WTC11 (cell line): ENCODE measurements at regions not wholly inside any gene's neighbourhood (a gene's known extent, or its start where the extent isn't known, plus 50 kb on each side); places are given as distances from the start of the nearest gene placed in this dataset.

Experiments
- ATAC-seq: fragments of 200-7000 bp; cut with Tn5 transposase; 2 replicates; pipeline ENCODE4 v1.10.0; 2021; ENCODE audit warnings: mild to moderate bottlenecking, moderate library complexity
- CTCF ChIA-PET: fragments of 300-600 bp; sonication (Branson Sonifier 250); formaldehyde crosslinking; loops from one replicate; lab custom pipeline; 2021; ENCODE audit warnings: antibody characterized with exemption; lab: Charles Lee
- POLR2A ChIA-PET: fragments of 350-600 bp; sonication (Branson Sonifier 250); formaldehyde crosslinking; loops from one replicate; lab custom pipeline; 2021; ENCODE audit warnings: antibody characterized with exemption; lab: Charles Lee
- DNase-seq: peaks from one replicate; pipeline ENCODE4 v3.0.0; 2021; ENCODE audit warnings: low spot score
- H3K27ac Mint-ChIP-seq: 2 replicates; pipeline ENCODE4 v1.8.0; 2021; ENCODE audit warnings: mixed read lengths
- H3K27me3 Mint-ChIP-seq: 2 replicates; pipeline ENCODE4 v1.8.0; 2021; ENCODE audit warnings: low read depth, mild to moderate bottlenecking, moderate library complexity, mixed read lengths
- H3K36me3 Mint-ChIP-seq: 2 replicates; pipeline ENCODE4 v1.8.0; 2021; ENCODE audit warnings: mixed read lengths
- H3K4me1 Mint-ChIP-seq: 2 replicates; pipeline ENCODE4 v1.8.0; 2022; ENCODE audit warnings: mixed read lengths
- H3K4me3 Mint-ChIP-seq: 2 replicates; pipeline ENCODE4 v1.8.0; 2021; ENCODE audit warnings: mild to moderate bottlenecking, moderate library complexity, mixed read lengths
- H3K9me3 Mint-ChIP-seq: 2 replicates; pipeline ENCODE4 v1.8.0; 2021; ENCODE audit warnings: mixed read lengths
- ATF2 ChIP-seq: sonication (generic); formaldehyde crosslinking; IDR thresholded peaks from 2 replicates; pipeline ENCODE4 v1.8.1; 2022; ENCODE audit warnings: low read depth, missing genetic modification reagents, borderline replicate concordance
- ATF3 ChIP-seq: sonication (generic); formaldehyde crosslinking; conservative IDR thresholded peaks from 2 replicates; pipeline ENCODE4 v1.8.1; 2022; ENCODE audit warnings: mild to moderate bottlenecking, missing genetic modification reagents
- CREB1 ChIP-seq: sonication (generic); formaldehyde crosslinking; IDR thresholded peaks from 2 replicates; pipeline ENCODE4 v1.8.0; 2023; ENCODE audit warnings: mild to moderate bottlenecking, missing genetic modification reagents
- E2F5 ChIP-seq: sonication (generic); formaldehyde crosslinking; IDR thresholded peaks from 2 replicates; pipeline ENCODE4 v1.8.1; 2022; ENCODE audit warnings: mild to moderate bottlenecking, moderate library complexity, missing genetic modification reagents
- ELF4 ChIP-seq: sonication (generic); formaldehyde crosslinking; IDR thresholded peaks from 2 replicates; pipeline ENCODE4 v1.8.1; 2022; ENCODE audit warnings: low read depth, mild to moderate bottlenecking, moderate library complexity, missing genetic modification reagents
- FOXJ3 ChIP-seq: sonication (generic); formaldehyde crosslinking; IDR thresholded peaks from 2 replicates; pipeline ENCODE4 v1.9.0; 2021; ENCODE audit warnings: missing genetic modification reagents, mild to moderate bottlenecking, borderline replicate concordance
- FOXK1 ChIP-seq: sonication (generic); formaldehyde crosslinking; IDR thresholded peaks from 2 replicates; pipeline ENCODE4 v1.8.0; 2022; ENCODE audit warnings: mild to moderate bottlenecking, moderate library complexity, missing genetic modification reagents
- GTF2I ChIP-seq: fragments of 250-450 bp; sonication (Bioruptor Pico); conservative IDR thresholded peaks from 2 replicates; pipeline ENCODE4 v1.4.0; 2021; ENCODE audit warnings: mild to moderate bottlenecking
- JUN ChIP-seq: sonication (generic); formaldehyde crosslinking; IDR thresholded peaks from 2 replicates; pipeline ENCODE4 v1.8.0; 2023; ENCODE audit warnings: mild to moderate bottlenecking, missing genetic modification reagents
- MAX ChIP-seq: sonication (generic); formaldehyde crosslinking; IDR thresholded peaks from 2 replicates; pipeline ENCODE4 v1.8.0; 2022; ENCODE audit warnings: mild to moderate bottlenecking, missing genetic modification reagents
- MXD4 ChIP-seq: fragments of 250-450 bp; sonication (Bioruptor Pico); IDR thresholded peaks from 2 replicates; pipeline ENCODE4 v1.8.0; 2021; ENCODE audit warnings: mild to moderate bottlenecking, moderate library complexity, borderline replicate concordance
- NFATC4 ChIP-seq: fragments of 250-450 bp; sonication (Bioruptor Pico); IDR thresholded peaks from 2 replicates; pipeline ENCODE4 v1.9.0; 2021; ENCODE audit warnings: mild to moderate bottlenecking
- NR1H2 ChIP-seq: sonication (generic); formaldehyde crosslinking; IDR thresholded peaks from 2 replicates; pipeline ENCODE4 v1.9.0; 2021; ENCODE audit warnings: mild to moderate bottlenecking, moderate library complexity, missing genetic modification reagents
- PRDM15 ChIP-seq: sonication (generic); formaldehyde crosslinking; IDR thresholded peaks from 2 replicates; pipeline ENCODE4 v1.8.0; 2022; ENCODE audit warnings: missing genetic modification reagents
- PREB ChIP-seq: sonication (generic); formaldehyde crosslinking; IDR thresholded peaks from 2 replicates; pipeline ENCODE4 v1.8.1; 2022; ENCODE audit warnings: mild to moderate bottlenecking, missing genetic modification reagents, moderate library complexity, borderline replicate concordance
- RORB ChIP-seq: fragments of 250-450 bp; sonication (Bioruptor Pico); IDR thresholded peaks from 2 replicates; pipeline ENCODE4 v1.9.0; 2021; ENCODE audit warnings: mild to moderate bottlenecking
- SMAD3 ChIP-seq: sonication (generic); formaldehyde crosslinking; IDR thresholded peaks from 2 replicates; pipeline ENCODE4 v1.8.0; 2022; ENCODE audit warnings: missing genetic modification reagents, mild to moderate bottlenecking, borderline replicate concordance
- STAT6 ChIP-seq: sonication (generic); formaldehyde crosslinking; conservative IDR thresholded peaks from 2 replicates; pipeline ENCODE4 v1.8.1; 2023; ENCODE audit warnings: mild to moderate bottlenecking, low read depth, missing genetic modification reagents, moderate library complexity
- ZNF423 ChIP-seq: fragments of 250-450 bp; sonication (Bioruptor Pico); IDR thresholded peaks from 2 replicates; pipeline ENCODE4 v2.1.2; 2022; ENCODE audit warnings: mild to moderate bottlenecking, moderate library complexity
- ZNF512 ChIP-seq: sonication (generic); formaldehyde crosslinking; IDR thresholded peaks from 2 replicates; pipeline ENCODE4 v1.8.1; 2022; ENCODE audit warnings: missing genetic modification reagents, borderline replicate concordance

GRCh38 chr11:80587906-80588305, 1147.1 kb upstream of the TENM4 start:
- Mint-ChIP-seq H3K4me3 (no peak overlapping the region), H3K27ac (no peak overlapping the region), H3K27me3 (no peaks in the 10 kb centered on the region), H3K4me1 (peaks cover 12% of the 10 kb centered on the region), H3K36me3 (no peaks in the 10 kb centered on the region), H3K9me3 (peaks cover 9% of the 10 kb centered on the region)
- DNase-seq (no peak), ATAC-seq (no peak)
- POLR2A ChIA-PET, result no interaction called here
- TF ChIP-seq ATF3 (CRISPR knock-in tag), result no peak
- no peak for TF ChIP-seq CREB1
- TF ChIP-seq E2F5 (CRISPR knock-in tag), result no peak
- TF ChIP-seq GTF2I (CRISPR knock-in tag), result no peak
- no peak for TF ChIP-seq NR1H2 (CRISPR knock-in tag)
- no peak for TF ChIP-seq MAX
- no peak for TF ChIP-seq JUN (CRISPR knock-in tag)
- no peak for TF ChIP-seq ATF2
- no peak for TF ChIP-seq FOXJ3 (CRISPR knock-in tag)
- no peak for TF ChIP-seq PREB
- CTCF ChIA-PET, result no interaction called here

GRCh38 chr11:80586464-80586863, 1145.6 kb upstream of the TENM4 start:
- no peak for DNase-seq
- CTCF ChIA-PET, result no interaction called here
- Mint-ChIP-seq H3K9me3 (peaks cover 9% of the 10 kb centered on the region), H3K27me3 (no peaks in the 10 kb centered on the region), H3K4me1 (peaks cover 9% of the 10 kb centered on the region), H3K27ac (no peak overlapping the region), H3K36me3 (no peaks in the 10 kb centered on the region), H3K4me3 (no peak overlapping the region)
- POLR2A ChIA-PET, result no interaction called here
- no peak for ATAC-seq
- TF ChIP-seq FOXK1 (no peak), SMAD3 (CRISPR knock-in tag) (no peak), MXD4 (CRISPR knock-in tag) (no peak), RORB (CRISPR knock-in tag) (no peak), NR1H2 (CRISPR knock-in tag) (no peak), E2F5 (CRISPR knock-in tag) (no peak), MAX (no peak), ELF4 (CRISPR knock-in tag) (no peak), ZNF423 (CRISPR knock-in tag) (no peak), ZNF512 (CRISPR knock-in tag) (no peak), STAT6 (CRISPR knock-in tag) (no peak), PRDM15 (no peak), NFATC4 (CRISPR knock-in tag) (no peak)
